SK-N-MC (cell line): ENCODE measurements at regions not wholly inside any gene's neighbourhood (a gene's known extent, or its start where the extent isn't known, plus 50 kb on each side); places are given as distances from the start of the nearest gene placed in this dataset.

Experiments
- DNase-seq: peaks from one replicate; pipeline ENCODE4 v3.0.0-alpha.2; 2011; ENCODE audit warnings: low read depth, low spot score
- H3K27ac ChIP-seq: fragments of 200-600 bp; sonication (generic); 2 replicates; pipeline ENCODE4 v1.5.1; 2016; ENCODE audit warnings: mixed run types
- H3K36me3 ChIP-seq: fragments of 200-600 bp; sonication (generic); 2 replicates; pipeline ENCODE4 v1.6.1; 2017; ENCODE audit warnings: antibody characterized with exemption, low read length, mixed read lengths; ENCODE audit not compliant: insufficient read depth
- H3K4me3 ChIP-seq: fragments of 200-600 bp; sonication (generic); 2 replicates; pipeline ENCODE4 v1.5.1; 2016
- H3K9ac ChIP-seq: fragments of 200-600 bp; sonication (generic); 2 replicates; pipeline ENCODE4 v1.8.0; 2017; ENCODE audit warnings: mixed run types, mixed read lengths; ENCODE audit not compliant: insufficient read length
- H3K9me3 ChIP-seq: fragments of 200-600 bp; sonication (generic); 2 replicates; pipeline ENCODE4 v1.6.1; 2017; ENCODE audit warnings: low read depth, mild to moderate bottlenecking, antibody characterized with exemption, low read length, moderate library complexity, mixed read lengths
- EZH2 ChIP-seq: fragments of 200-600 bp; sonication (generic); IDR thresholded peaks from one replicate; pipeline ENCODE4 v1.6.1; 2017; ENCODE audit warnings: antibody characterized with exemption
- FOXP2 ChIP-seq: optimal IDR thresholded peaks from 2 replicates; pipeline ENCODE3; 2011; ENCODE audit warnings: mild to moderate bottlenecking, moderate library complexity; ENCODE audit not compliant: insufficient read depth; ENCODE audit errors: extremely low read length, control extremely low read depth
- POLR2AphosphoS5 ChIP-seq: IDR thresholded peaks from 2 replicates; pipeline ENCODE4 v1.6.1; 2012; ENCODE audit warnings: mild to moderate bottlenecking, low read depth, low read length, borderline replicate concordance

- TF ChIP-seq POLR2AphosphoS5 = no peak
- TF ChIP-seq FOXP2 = no peak
- TF ChIP-seq EZH2 = no peak
- Histone ChIP-seq H3K36me3 (no peaks in the 10 kb centered on the region), H3K9ac (no peak overlapping the region), H3K4me3 (no peak overlapping the region), H3K9me3 (no peaks in the 10 kb centered on the region), H3K27ac (no peak overlapping the region)
- no peak for DNase-seq
Observed at GRCh38 chr6:126531840-126532239, 191.9 kb downstream of the CENPW start.

GRCh38 chr6:126534401-126534800 is 194.5 kb downstream of the CENPW start:
- no peak overlapping the region for H3K27ac ChIP-seq
- H3K4me3 ChIP-seq = no peak overlapping the region
- no peak for TF ChIP-seq EZH2
- TF ChIP-seq POLR2AphosphoS5 = no peak
- TF ChIP-seq FOXP2 = no peak
- no peak overlapping the region for H3K9ac ChIP-seq
- H3K36me3 ChIP-seq = no peaks in the 10 kb centered on the region
- no peak for DNase-seq
- H3K9me3 ChIP-seq = no peaks in the 10 kb centered on the region

- TF ChIP-seq POLR2AphosphoS5 = no peak
- TF ChIP-seq FOXP2 = no peak
- TF ChIP-seq EZH2 = no peak
- H3K9ac ChIP-seq = no peak overlapping the region
- peak; percentile 20 for DNase-seq
- 0 out of 2 replicates have a peak overlapping the region, but pooled peaks have one; percentile 28 for H3K27ac ChIP-seq
- H3K36me3 ChIP-seq = no peaks in the 10 kb centered on the region
- H3K9me3 ChIP-seq = no peaks in the 10 kb centered on the region
- H3K4me3 ChIP-seq = no peak overlapping the region
Observed at GRCh38 chr6:126535138-126535537, 195.2 kb downstream of the CENPW start.

- H3K9me3 ChIP-seq = no peaks in the 10 kb centered on the region
- TF ChIP-seq FOXP2 (no peak), EZH2 (no peak), POLR2AphosphoS5 (no peak)
- H3K27ac ChIP-seq = peak overlapping the region; percentile 44; the same call in 1 of the 2 replicates
- H3K4me3 ChIP-seq = no peak overlapping the region
- no peak for DNase-seq
- H3K36me3 ChIP-seq = no peaks in the 10 kb centered on the region
- no peak overlapping the region for H3K9ac ChIP-seq
Observed at GRCh38 chr6:126535595-126535994, 195.7 kb downstream of the CENPW start.

- no peak for TF ChIP-seq POLR2AphosphoS5
- no peak for TF ChIP-seq EZH2
- no peak for TF ChIP-seq FOXP2
- H3K9me3 ChIP-seq = no peaks in the 10 kb centered on the region
- H3K4me3 ChIP-seq = no peak overlapping the region
- no peaks in the 10 kb centered on the region for H3K36me3 ChIP-seq
- no peak overlapping the region for H3K9ac ChIP-seq
- no peak for DNase-seq
- H3K27ac ChIP-seq = no peak overlapping the region
Observed at GRCh38 chr6:126537061-126537816, 197.3 kb downstream of the CENPW start.

GRCh38 chr6:126539022-126539421 is 199.1 kb downstream of the CENPW start:
- TF ChIP-seq EZH2 (no peak), FOXP2 (no peak)
- no peak overlapping the region for H3K27ac ChIP-seq
- no peaks in the 10 kb centered on the region for H3K9me3 ChIP-seq
- no peak overlapping the region for H3K9ac ChIP-seq
- no peaks in the 10 kb centered on the region for H3K36me3 ChIP-seq
- no peak overlapping the region for H3K4me3 ChIP-seq
- no peak for DNase-seq

GRCh38 chr6:126540161-126540560 is 200.2 kb downstream of the CENPW start:
- no peak overlapping the region for H3K9ac ChIP-seq
- no peaks in the 10 kb centered on the region for H3K9me3 ChIP-seq
- TF ChIP-seq EZH2 (no peak), FOXP2 (no peak), POLR2AphosphoS5 (no peak)
- no peak for DNase-seq
- H3K36me3 ChIP-seq = no peaks in the 10 kb centered on the region
- no peak overlapping the region for H3K4me3 ChIP-seq
- no peak overlapping the region for H3K27ac ChIP-seq

- no peak for TF ChIP-seq FOXP2
- no peak for TF ChIP-seq EZH2
- TF ChIP-seq POLR2AphosphoS5 = no peak
- no peak for DNase-seq
Observed at GRCh38 chr6:126541806-126542491, 202.0 kb downstream of the CENPW start.

More at GRCh38 chr6:126541806-126542491, 202.0 kb downstream of the CENPW start:
- Histone ChIP-seq H3K27ac (no peak overlapping the region), H3K36me3 (no peaks in the 10 kb centered on the region), H3K9ac (no peak overlapping the region), H3K9me3 (no peaks in the 10 kb centered on the region), H3K4me3 (no peak overlapping the region)
